ENCODE measurements at regions not wholly inside any gene's neighbourhood (a gene's known extent, or its start where the extent isn't known, plus 50 kb on each side); places are given as distances from the start of the nearest gene placed in this dataset.

- Mint-ChIP-seq H3K36me3 (ENCODE audit: insufficient read depth) (no peaks in the 10 kb centered on the region), H3K9me3 (no peaks in the 10 kb centered on the region), H3K27ac (no peak overlapping the region), H3K4me1 (ENCODE audit: low read depth in 2 of 2) (no peaks in the 10 kb centered on the region), H3K4me3 (no peak overlapping the region), H3K27me3 (peaks cover 7 to 16% of the 10 kb centered on the region in 2 donors)
- DNase-seq: no peak
- ATAC-seq (replicated peaks): no peak
Observed at GRCh38 chr12:46884362-46884761, 58.6 kb upstream of the SLC38A4 start.

- H3K4me3 Mint-ChIP-seq: no peak overlapping the region
- H3K4me1 Mint-ChIP-seq (ENCODE audit: low read depth in 2 of 2): no peaks in the 10 kb centered on the region
- DNase-seq (no peak), ATAC-seq (replicated peaks) (no peak)
- H3K27ac Mint-ChIP-seq: no peak overlapping the region
- peaks cover 4 to 19% of the 10 kb centered on the region in 2 donors for H3K27me3 Mint-ChIP-seq
- no peaks in the 10 kb centered on the region for H3K36me3 Mint-ChIP-seq (ENCODE audit: insufficient read depth)
- H3K9me3 Mint-ChIP-seq: no peaks in the 10 kb centered on the region
Observed at GRCh38 chr12:46886541-46887041, 60.8 kb upstream of the SLC38A4 start.

GRCh38 chr12:46887870-46888269 lies 62.1 kb upstream of the SLC38A4 start:
- no peaks in the 10 kb centered on the region for H3K9me3 Mint-ChIP-seq
- H3K4me3 Mint-ChIP-seq: no peak overlapping the region
- peaks cover 16 to 24% of the 10 kb centered on the region in 2 donors for H3K27me3 Mint-ChIP-seq
- H3K4me1 Mint-ChIP-seq (ENCODE audit: low read depth in 2 of 2): no peaks in the 10 kb centered on the region
- H3K27ac Mint-ChIP-seq: no peak overlapping the region
- H3K36me3 Mint-ChIP-seq (ENCODE audit: insufficient read depth): no peaks in the 10 kb centered on the region
- DNase-seq (no peak), ATAC-seq (replicated peaks) (no peak)

GRCh38 chr12:46888568-46888967 lies 62.8 kb upstream of the SLC38A4 start:
- Mint-ChIP-seq H3K27ac (no peak overlapping the region), H3K9me3 (no peaks in the 10 kb centered on the region), H3K4me1 (ENCODE audit: low read depth in 2 of 2) (no peaks in the 10 kb centered on the region), H3K36me3 (ENCODE audit: insufficient read depth) (no peaks in the 10 kb centered on the region), H3K4me3 (no peak overlapping the region), H3K27me3 (peaks cover 21 to 26% of the 10 kb centered on the region in 2 donors)
- no peak for DNase-seq
- ATAC-seq (replicated peaks): no peak

GRCh38 chr12:46891306-46891705 lies 65.5 kb upstream of the SLC38A4 start:
- Mint-ChIP-seq H3K27me3 (peaks cover 28 to 37% of the 10 kb centered on the region in 2 donors), H3K9me3 (no peaks in the 10 kb centered on the region), H3K4me1 (ENCODE audit: low read depth in 2 of 2) (no peaks in the 10 kb centered on the region), H3K36me3 (ENCODE audit: insufficient read depth) (no peaks in the 10 kb centered on the region), H3K27ac (no peak overlapping the region), H3K4me3 (no peak overlapping the region)
- ATAC-seq (replicated peaks) (no peak), DNase-seq (no peak)

GRCh38 chr12:46892034-46892705 lies 66.4 kb upstream of the SLC38A4 start:
- no peak for DNase-seq
- Mint-ChIP-seq H3K36me3 (ENCODE audit: insufficient read depth) (no peaks in the 10 kb centered on the region), H3K9me3 (no peaks in the 10 kb centered on the region), H3K4me1 (ENCODE audit: low read depth in 2 of 2) (no peaks in the 10 kb centered on the region), H3K27ac (no peak overlapping the region), H3K4me3 (no peak overlapping the region), H3K27me3 (peaks cover 28 to 37% of the 10 kb centered on the region in 2 donors)
- no peak for ATAC-seq (replicated peaks)

GRCh38 chr12:46892887-46893286 lies 67.1 kb upstream of the SLC38A4 start:
- no peaks in the 10 kb centered on the region for H3K36me3 Mint-ChIP-seq (ENCODE audit: insufficient read depth)
- DNase-seq: no peak
- H3K4me1 Mint-ChIP-seq (ENCODE audit: low read depth in 2 of 2): peaks cover 0 to 2% of the 10 kb centered on the region in 2 donors
- peaks cover 28 to 37% of the 10 kb centered on the region in 2 donors for H3K27me3 Mint-ChIP-seq
- no peak for ATAC-seq (replicated peaks)
- H3K27ac Mint-ChIP-seq: no peak overlapping the region
- no peak overlapping the region for H3K4me3 Mint-ChIP-seq
- no peaks in the 10 kb centered on the region for H3K9me3 Mint-ChIP-seq

- H3K27me3 Mint-ChIP-seq: peaks cover 28 to 37% of the 10 kb centered on the region in 2 donors
- H3K27ac Mint-ChIP-seq: no peak overlapping the region
- H3K4me1 Mint-ChIP-seq (ENCODE audit: low read depth in 2 of 2): peaks cover 0 to 4% of the 10 kb centered on the region in 2 donors
- no peaks in the 10 kb centered on the region for H3K36me3 Mint-ChIP-seq (ENCODE audit: insufficient read depth)
- no peak overlapping the region for H3K4me3 Mint-ChIP-seq
- DNase-seq (no peak), ATAC-seq (replicated peaks) (no peak)
- no peaks in the 10 kb centered on the region for H3K9me3 Mint-ChIP-seq
Observed at GRCh38 chr12:46893434-46893833, 67.6 kb upstream of the SLC38A4 start.

- Mint-ChIP-seq H3K9me3 (no peaks in the 10 kb centered on the region), H3K27me3 (peaks cover 39 to 44% of the 10 kb centered on the region in 2 donors), H3K4me1 (ENCODE audit: low read depth in 2 of 2) (peaks cover 0 to 4% of the 10 kb centered on the region in 2 donors), H3K4me3 (no peak overlapping the region), H3K27ac (no peak overlapping the region), H3K36me3 (ENCODE audit: insufficient read depth) (no peaks in the 10 kb centered on the region)
- ATAC-seq (replicated peaks): no peak
- no peak for DNase-seq
Observed at GRCh38 chr12:46895726-46896125, 69.9 kb upstream of the SLC38A4 start.

GRCh38 chr12:46896680-46897079 lies 70.9 kb upstream of the SLC38A4 start:
- Mint-ChIP-seq H3K36me3 (ENCODE audit: insufficient read depth) (no peaks in the 10 kb centered on the region), H3K27me3 (peaks cover 35 to 38% of the 10 kb centered on the region in 2 donors), H3K27ac (no peak overlapping the region), H3K4me1 (ENCODE audit: low read depth in 2 of 2) (peaks cover 0 to 4% of the 10 kb centered on the region in 2 donors), H3K4me3 (no peak overlapping the region), H3K9me3 (no peaks in the 10 kb centered on the region)
- DNase-seq: no peak
- ATAC-seq (replicated peaks): no peak

GRCh38 chr12:46898152-46898931 lies 72.5 kb upstream of the SLC38A4 start:
- Mint-ChIP-seq H3K4me1 (ENCODE audit: low read depth in 2 of 2) (peaks cover 0 to 4% of the 10 kb centered on the region in 2 donors), H3K9me3 (no peaks in the 10 kb centered on the region), H3K27ac (no peak overlapping the region), H3K4me3 (no peak overlapping the region), H3K27me3 (peaks cover 28 to 35% of the 10 kb centered on the region in 2 donors), H3K36me3 (ENCODE audit: insufficient read depth) (no peaks in the 10 kb centered on the region)
- ATAC-seq (replicated peaks): no peak
- no peak for DNase-seq

- no peaks in the 10 kb centered on the region for H3K36me3 Mint-ChIP-seq (ENCODE audit: insufficient read depth)
- peaks cover 25 to 35% of the 10 kb centered on the region in 2 donors for H3K27me3 Mint-ChIP-seq
- DNase-seq (no peak), ATAC-seq (replicated peaks) (no peak)
- H3K4me3 Mint-ChIP-seq: no peak overlapping the region
- no peak overlapping the region for H3K27ac Mint-ChIP-seq
- no peaks in the 10 kb centered on the region for H3K9me3 Mint-ChIP-seq
- peaks cover 0 to 4% of the 10 kb centered on the region in 2 donors for H3K4me1 Mint-ChIP-seq (ENCODE audit: low read depth in 2 of 2)
Observed at GRCh38 chr12:46898989-46899388, 73.2 kb upstream of the SLC38A4 start.

GRCh38 chr12:46900734-46901463 lies 75.1 kb upstream of the SLC38A4 start:
- Mint-ChIP-seq H3K27ac (no peak overlapping the region), H3K27me3 (peaks cover 36 to 43% of the 10 kb centered on the region in 2 donors), H3K4me1 (ENCODE audit: low read depth in 2 of 2) (peaks cover 0 to 4% of the 10 kb centered on the region in 2 donors), H3K36me3 (ENCODE audit: insufficient read depth) (no peaks in the 10 kb centered on the region), H3K9me3 (no peaks in the 10 kb centered on the region), H3K4me3 (no peak overlapping the region)
- ATAC-seq (replicated peaks): no peak
- DNase-seq: no peak
